ENCODE measurements at regions not wholly inside any gene's neighbourhood (a gene's known extent, or its start where the extent isn't known, plus 50 kb on each side); places are given as distances from the start of the nearest gene placed in this dataset.

DNA sequence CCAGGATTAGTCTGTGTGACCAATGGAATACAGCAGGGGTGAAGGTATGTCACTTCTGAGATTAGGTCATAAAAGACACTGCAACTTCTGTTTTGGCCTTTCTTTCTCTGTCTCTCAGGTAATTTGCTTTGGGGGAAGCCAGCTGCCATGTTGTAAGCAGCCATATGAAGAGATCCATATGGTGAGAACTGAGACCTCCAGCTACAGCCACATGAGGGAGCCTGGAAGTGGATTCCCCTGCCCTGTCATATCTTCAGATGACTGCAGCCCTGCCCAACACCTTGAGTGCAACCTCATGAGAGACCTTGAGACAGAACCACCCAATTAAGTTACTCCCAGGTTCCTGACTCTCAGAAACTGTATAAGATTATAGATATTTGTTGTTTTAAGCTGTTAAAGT, 70.1 kb upstream of the ESRRG start:
- ATAC-seq (no peak), DNase-seq (no peak)
- TF ChIP-seq, protein P1, sequence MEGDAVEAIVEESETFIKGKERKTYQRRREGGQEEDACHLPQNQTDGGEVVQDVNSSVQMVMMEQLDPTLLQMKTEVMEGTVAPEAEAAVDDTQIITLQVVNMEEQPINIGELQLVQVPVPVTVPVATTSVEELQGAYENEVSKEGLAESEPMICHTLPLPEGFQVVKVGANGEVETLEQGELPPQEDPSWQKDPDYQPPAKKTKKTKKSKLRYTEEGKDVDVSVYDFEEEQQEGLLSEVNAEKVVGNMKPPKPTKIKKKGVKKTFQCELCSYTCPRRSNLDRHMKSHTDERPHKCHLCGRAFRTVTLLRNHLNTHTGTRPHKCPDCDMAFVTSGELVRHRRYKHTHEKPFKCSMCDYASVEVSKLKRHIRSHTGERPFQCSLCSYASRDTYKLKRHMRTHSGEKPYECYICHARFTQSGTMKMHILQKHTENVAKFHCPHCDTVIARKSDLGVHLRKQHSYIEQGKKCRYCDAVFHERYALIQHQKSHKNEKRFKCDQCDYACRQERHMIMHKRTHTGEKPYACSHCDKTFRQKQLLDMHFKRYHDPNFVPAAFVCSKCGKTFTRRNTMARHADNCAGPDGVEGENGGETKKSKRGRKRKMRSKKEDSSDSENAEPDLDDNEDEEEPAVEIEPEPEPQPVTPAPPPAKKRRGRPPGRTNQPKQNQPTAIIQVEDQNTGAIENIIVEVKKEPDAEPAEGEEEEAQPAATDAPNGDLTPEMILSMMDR (IDR thresholded peaks at IDR 0.05): no peak
- no peaks in the 10 kb centered on the region for H3K27me3 ChIP-seq (ENCODE audit: low read depth)
- H3K4me3 ChIP-seq: no peak overlapping the region
- no peaks in the 10 kb centered on the region for H3K9me3 ChIP-seq
- H3K36me3 ChIP-seq: no peaks in the 10 kb centered on the region
- no peaks in the 10 kb centered on the region for H3K4me1 ChIP-seq
- intact Hi-C loops (cut with DNase I): no loop called here
- H3K27ac ChIP-seq: no peak overlapping the region

DNA sequence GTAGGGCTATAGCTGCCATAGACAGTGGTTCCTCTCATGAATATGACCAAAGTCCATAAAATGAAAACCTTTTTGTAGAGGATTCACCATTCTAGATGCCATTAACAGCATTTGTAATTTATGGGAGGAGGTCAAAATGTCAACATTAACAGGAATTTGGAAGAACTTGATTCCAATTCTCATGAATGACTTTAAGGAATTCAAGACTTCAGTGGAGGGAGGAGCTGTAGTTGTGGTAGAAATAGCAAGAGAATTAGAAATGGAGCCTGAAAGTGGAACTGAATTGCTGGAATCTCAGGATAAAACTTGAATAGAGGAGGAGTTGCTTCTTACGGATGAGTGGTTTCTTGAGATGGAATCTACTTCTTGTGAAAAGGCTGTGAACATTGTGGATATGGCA, 65.4 kb upstream of the ESRRG start:
- Histone ChIP-seq H3K9me3 (no peaks in the 10 kb centered on the region), H3K4me3 (no peak overlapping the region), H3K36me3 (no peaks in the 10 kb centered on the region), H3K27me3 (ENCODE audit: low read depth) (no peaks in the 10 kb centered on the region), H3K27ac (no peak overlapping the region), H3K4me1 (no peaks in the 10 kb centered on the region)
- intact Hi-C loops (cut with DNase I): no loop called here
- TF ChIP-seq, protein P1 (IDR thresholded peaks at IDR 0.05): no peak
- ATAC-seq (no peak), DNase-seq (no peak)

DNA sequence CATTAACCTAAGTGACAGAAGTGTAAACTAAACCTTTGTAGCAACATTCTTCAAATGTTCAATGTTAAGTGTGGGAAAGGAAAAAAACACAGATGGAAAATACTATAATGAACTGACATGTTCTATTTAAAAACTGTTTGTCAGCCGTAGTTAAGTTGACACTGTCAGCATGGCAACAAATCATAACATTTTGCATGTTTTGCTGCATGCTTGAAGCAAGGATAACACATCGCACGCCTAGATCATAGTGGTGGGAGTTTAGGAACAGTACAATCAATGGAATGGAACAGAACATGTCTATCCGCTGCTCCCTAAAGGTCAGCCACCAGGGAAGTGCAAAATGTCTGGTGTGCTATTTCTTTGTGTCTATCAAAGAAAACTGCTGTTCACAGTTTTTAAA, 62.5 kb upstream of the ESRRG start:
- DNase-seq (no peak), ATAC-seq (peak; percentile 39 to 66)
- intact Hi-C loops (cut with DNase I): no loop called here
- no peaks in the 10 kb centered on the region for H3K9me3 ChIP-seq
- no peak overlapping the region for H3K4me3 ChIP-seq
- TF ChIP-seq, protein P1 (IDR thresholded peaks at IDR 0.05): no peak
- no peaks in the 10 kb centered on the region for H3K4me1 ChIP-seq
- H3K36me3 ChIP-seq: no peaks in the 10 kb centered on the region
- H3K27me3 ChIP-seq (ENCODE audit: low read depth): no peaks in the 10 kb centered on the region
- no peak overlapping the region for H3K27ac ChIP-seq

- H3K4me1 ChIP-seq: no peaks in the 10 kb centered on the region
- H3K27me3 ChIP-seq (ENCODE audit: low read depth): no peaks in the 10 kb centered on the region
- no peaks in the 10 kb centered on the region for H3K9me3 ChIP-seq
- no peak overlapping the region for H3K4me3 ChIP-seq
- TF ChIP-seq, protein P1 (IDR thresholded peaks at IDR 0.05): no peak
- peak in 1 of 2 donors; percentile 51 for ATAC-seq
- no peaks in the 10 kb centered on the region for H3K36me3 ChIP-seq
- intact Hi-C loops (cut with DNase I): no loop called here
- peak overlapping the region; percentile 65 for H3K27ac ChIP-seq
- DNase-seq: no peak
Observed at GRCh38 chr1:216785221-216785620, 62.0 kb upstream of the ESRRG start.

DNA sequence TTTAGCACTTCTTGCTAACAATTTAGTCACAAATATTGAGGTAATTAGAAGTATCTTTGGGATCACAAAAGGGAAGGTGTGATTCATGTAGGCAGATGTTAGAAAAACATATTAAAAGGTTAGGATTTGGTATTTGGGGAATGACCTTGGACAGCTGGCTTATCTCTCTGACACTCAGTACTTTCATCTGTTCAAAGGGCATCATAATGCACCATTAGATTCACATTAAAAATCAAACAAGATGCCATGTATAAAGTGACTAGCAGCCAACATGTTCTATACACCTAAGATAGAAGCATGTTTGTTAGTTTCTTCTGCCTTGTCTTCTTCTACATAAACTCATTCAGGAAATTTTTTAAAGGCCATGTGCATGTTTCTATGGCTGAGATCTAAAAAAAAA, 56.5 kb upstream of the ESRRG start:
- TF ChIP-seq, protein P1 (IDR thresholded peaks at IDR 0.05): no peak
- intact Hi-C loops (cut with DNase I): no loop called here

GRCh38 chr1:216778737-216779136, 55.5 kb upstream of the ESRRG start:
- Histone ChIP-seq H3K36me3 (no peaks in the 10 kb centered on the region), H3K9me3 (no peaks in the 10 kb centered on the region), H3K27ac (no peak overlapping the region), H3K4me1 (no peaks in the 10 kb centered on the region), H3K27me3 (ENCODE audit: low read depth) (no peaks in the 10 kb centered on the region), H3K4me3 (no peak overlapping the region)
- intact Hi-C loops (cut with DNase I): no loop called here
- no peak for DNase-seq
- TF ChIP-seq, protein P1 (IDR thresholded peaks at IDR 0.05): no peak
- no peak for ATAC-seq

More for the DNA sequence above, 56.5 kb upstream of the ESRRG start:
- H3K4me1 ChIP-seq: no peaks in the 10 kb centered on the region
- no peak overlapping the region for H3K4me3 ChIP-seq
- H3K27me3 ChIP-seq (ENCODE audit: low read depth): no peaks in the 10 kb centered on the region
- H3K36me3 ChIP-seq: no peaks in the 10 kb centered on the region
- H3K9me3 ChIP-seq: no peaks in the 10 kb centered on the region
- no peak for DNase-seq
- H3K27ac ChIP-seq: no peak overlapping the region
- ATAC-seq: no peak

Data from lower lobe of right lung (tissue), 2 donors.